PC-9 (cell line): ENCODE measurements at regions not wholly inside any gene's neighbourhood (a gene's known extent, or its start where the extent isn't known, plus 50 kb on each side); places are given as distances from the start of the nearest gene placed in this dataset.

Source experiments
- BruUV-seq: library from RNA; stranded (reverse); fragments of 400-500 nt; replicated peaks from 2 replicates; lab custom pipeline; 2021; lab: Mats Ljungman, UMichigan
- CTCF ChIA-PET: fragments of 300-600 bp; sonication (Branson Sonifier 250); formaldehyde crosslinking; loops from one replicate; lab custom pipeline; 2022; ENCODE audit warnings: antibody characterized with exemption; lab: Charles Lee
- POLR2A ChIA-PET: fragments of 300-600 bp; sonication (Branson Sonifier 250); formaldehyde crosslinking; loops from one replicate; lab custom pipeline; 2022; ENCODE audit warnings: antibody characterized with exemption; ENCODE audit not compliant: unreplicated experiment; lab: Charles Lee
- DNase-seq, 2 experiments: peaks; one replicate each; pipeline versions ENCODE4 v3.0.0 to v3.0.0-alpha.2; 2015 to 2022; ENCODE audit warnings: mixed read lengths in 1 of 2
- H2AFZ ChIP-seq: fragments of 200-600 bp; sonication (generic); 2 replicates; pipeline ENCODE4 v1.8.1; 2017; ENCODE audit warnings: antibody characterized with exemption
- H3F3A ChIP-seq: fragments of 200-600 bp; sonication (generic); 2 replicates; pipeline ENCODE4 v1.8.1; 2017; ENCODE audit warnings: antibody characterized with exemption, mild to moderate bottlenecking, low read depth; ENCODE audit not compliant: insufficient read depth
- H3K27ac ChIP-seq: fragments of 200-600 bp; sonication (generic); 2 replicates; pipeline ENCODE4 v1.6.1; 2016; ENCODE audit warnings: mixed run types
- H3K27me3 ChIP-seq: fragments of 200-600 bp; sonication (generic); 2 replicates; pipeline ENCODE4 v1.6.1; 2016; ENCODE audit warnings: low read depth, mixed run types; ENCODE audit not compliant: insufficient read depth
- H3K36me3 ChIP-seq: fragments of 200-600 bp; sonication (generic); 2 replicates; pipeline ENCODE4 v1.6.1; 2016; ENCODE audit warnings: low read depth, mixed run types
- H3K4me1 ChIP-seq: fragments of 200-600 bp; sonication (generic); replicated peaks from 2 replicates; pipeline ENCODE4 v1.6.1; 2016; ENCODE audit warnings: mixed run types; ENCODE audit not compliant: insufficient read depth
- H3K4me2 ChIP-seq: fragments of 200-600 bp; sonication (generic); 2 replicates; pipeline ENCODE4 v1.6.1; 2017; ENCODE audit warnings: mixed run types
- H3K4me3 ChIP-seq: fragments of 200-600 bp; sonication (generic); 2 replicates; pipeline ENCODE4 v1.6.1; 2016; ENCODE audit warnings: mixed run types
- H3K79me2 ChIP-seq: fragments of 200-600 bp; sonication (generic); 2 replicates; pipeline ENCODE4 v1.6.1; 2017; ENCODE audit warnings: low read depth, mixed run types
- H3K9me2 ChIP-seq: fragments of 200-600 bp; sonication (generic); 2 replicates; pipeline ENCODE4 v1.8.1; 2017; ENCODE audit warnings: mild to moderate bottlenecking; ENCODE audit not compliant: insufficient read depth
- H3K9me3 ChIP-seq: fragments of 200-600 bp; sonication (generic); 2 replicates; pipeline ENCODE4 v1.8.1; 2016; ENCODE audit warnings: low read depth; ENCODE audit not compliant: insufficient read depth
- H4K20me1 ChIP-seq: fragments of 200-600 bp; sonication (generic); 2 replicates; pipeline ENCODE4 v1.8.1; 2017; ENCODE audit not compliant: insufficient read depth
- CTCF ChIP-seq: fragments of 200-600 bp; sonication (generic); conservative IDR thresholded peaks from 2 replicates; pipeline ENCODE4 v1.6.1; 2017; ENCODE audit warnings: mixed run types, antibody characterized with exemption, mild to moderate bottlenecking, moderate library complexity
- EZH2 ChIP-seq: fragments of 200-600 bp; sonication (generic); IDR thresholded peaks from 2 replicates; pipeline ENCODE4 v1.8.0; 2017; ENCODE audit warnings: antibody characterized with exemption, low read depth
- intact Hi-C: fragments of 100-400 bp; cut with micrococcal nuclease; formaldehyde crosslinking; loops from one replicate; pipeline ENCODE4 v1.10.0; 2022; ENCODE audit not compliant: unreplicated experiment

GRCh38 chr14:30445852-30446251 is 113.1 kb upstream of the G2E3 start:
- no peak overlapping the region for H3K4me3 ChIP-seq
- no TSS peak for BruUV-seq
- CTCF ChIA-PET, result no interaction called here
- no peak for TF ChIP-seq CTCF
- no peak for TF ChIP-seq EZH2
- no peaks in the 10 kb centered on the region for H3K9me2 ChIP-seq
- no peak overlapping the region for H3K27ac ChIP-seq
- no peaks in the 10 kb centered on the region for H3K9me3 ChIP-seq
- no peaks in the 10 kb centered on the region for H3K79me2 ChIP-seq
- no peaks in the 10 kb centered on the region for H4K20me1 ChIP-seq
- intact Hi-C loops, result loop anchor here (10.0 kb wide), 1 partner anchor 901 kb away; no protein-coding TSS in a partner anchor
- no peaks in the 10 kb centered on the region for H3K27me3 ChIP-seq
- H3K36me3 ChIP-seq, result no peaks in the 10 kb centered on the region
- DNase-seq, result no peak
- POLR2A ChIA-PET, result no interaction called here
- H3K4me1 ChIP-seq, result no peaks in the 10 kb centered on the region
- H2AFZ ChIP-seq, result no peak overlapping the region
- no peak overlapping the region for H3K4me2 ChIP-seq
- no peaks in the 10 kb centered on the region for H3F3A ChIP-seq

- ChIA-PET POLR2A (no interaction called here), CTCF (no interaction called here)
- Histone ChIP-seq H3K9me2 (no peaks in the 10 kb centered on the region), H3K79me2 (no peaks in the 10 kb centered on the region), H3K4me2 (no peak overlapping the region), H3K9me3 (no peaks in the 10 kb centered on the region), H4K20me1 (no peaks in the 10 kb centered on the region), H3K36me3 (no peaks in the 10 kb centered on the region), H3F3A (no peaks in the 10 kb centered on the region), H3K27me3 (no peaks in the 10 kb centered on the region), H3K27ac (no peak overlapping the region), H3K4me1 (no peaks in the 10 kb centered on the region), H2AFZ (no peak overlapping the region), H3K4me3 (no peak overlapping the region)
- DNase-seq, result no peak
- TF ChIP-seq CTCF, result no peak
- TF ChIP-seq EZH2, result no peak
- no TSS peak for BruUV-seq
- intact Hi-C loops, result no loop called here
These were observed 108.1 kb upstream of the G2E3 start for GRCh38 chr14:30450631-30451545.

- Histone ChIP-seq H4K20me1 (no peaks in the 10 kb centered on the region), H3K4me2 (no peak overlapping the region), H2AFZ (no peak overlapping the region), H3K4me3 (no peak overlapping the region), H3K27me3 (no peaks in the 10 kb centered on the region), H3K27ac (no peak overlapping the region), H3K9me2 (no peaks in the 10 kb centered on the region), H3F3A (no peaks in the 10 kb centered on the region), H3K79me2 (no peaks in the 10 kb centered on the region), H3K4me1 (no peaks in the 10 kb centered on the region), H3K9me3 (no peaks in the 10 kb centered on the region), H3K36me3 (no peaks in the 10 kb centered on the region)
- no peak for TF ChIP-seq EZH2
- no peak for TF ChIP-seq CTCF
- intact Hi-C loops, result no loop called here
- POLR2A ChIA-PET, result no interaction called here
- no peak for DNase-seq
- CTCF ChIA-PET, result no interaction called here
- BruUV-seq, result no TSS peak
These were observed 102.7 kb upstream of the G2E3 start for GRCh38 chr14:30456296-30456695.
